ENCODE measurements at regions not wholly inside any gene's neighbourhood (a gene's known extent, or its start where the extent isn't known, plus 50 kb on each side); places are given as distances from the start of the nearest gene placed in this dataset.

GRCh38 chr3:145118303-145118702 is 1042.7 kb downstream of the PLOD2 start:
- TF ChIP-seq POLR2AphosphoS5 (IDR thresholded peaks at IDR 0.05; ENCODE audit: low read depth, low read length) (no peak), TAF1 (IDR thresholded peaks at IDR 0.05; ENCODE audit: low read depth, low read length) (no peak), POLR2A (IDR thresholded peaks at IDR 0.05; ENCODE audit: low read depth, low read length) (no peak)

All from GM12891 (cell line).